ENCODE measurements at regions not wholly inside any gene's neighbourhood (a gene's known extent, or its start where the extent isn't known, plus 50 kb on each side); places are given as distances from the start of the nearest gene placed in this dataset.

DNA sequence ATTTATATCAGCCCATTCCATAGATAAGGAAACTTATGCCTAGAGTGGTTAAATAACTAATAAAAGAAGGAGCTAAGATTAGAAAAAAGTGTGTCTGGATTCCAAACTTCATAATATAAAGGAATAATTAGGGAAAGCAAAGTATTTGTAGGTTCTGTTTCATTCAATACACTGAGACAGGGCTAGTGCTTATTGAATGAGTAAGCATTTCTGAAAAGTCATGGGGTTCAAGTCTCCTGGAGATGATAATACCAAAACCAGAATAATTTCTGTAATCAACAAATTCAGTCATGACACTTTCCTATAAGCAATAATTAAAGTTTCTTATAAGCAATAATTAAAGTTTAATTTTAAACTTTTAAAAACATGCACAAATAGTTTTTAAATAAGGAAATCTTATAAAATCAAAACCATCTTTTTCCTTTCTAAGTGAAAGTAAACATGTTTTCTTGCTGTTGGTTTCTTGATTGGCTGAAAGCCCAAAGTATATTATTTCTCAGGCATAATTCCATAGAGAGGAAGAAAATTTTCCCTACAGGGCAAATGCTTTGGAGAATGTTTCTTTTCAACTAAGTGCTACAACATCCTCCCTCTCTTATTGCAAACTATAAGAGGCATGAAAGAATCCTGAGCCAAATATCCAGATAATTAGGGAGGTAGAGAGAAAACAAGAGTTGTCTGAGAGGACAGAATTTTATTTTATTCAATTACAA, 510.2 kb downstream of the PRELID2 start:
- ChIA-PET POLR2A (no interaction called here), CTCF (no interaction called here)
- H3K9me3 Mint-ChIP-seq = peaks cover 0 to 25% (median 11%) of the 10 kb centered on the region in 11 donors
- no peak overlapping the region for H3K4me3 ChIP-seq (ENCODE audit: low read length)
- DNase-seq (no peak), ATAC-seq (no peak)
- no peaks in the 10 kb centered on the region for H3K4me1 ChIP-seq (ENCODE audit: control insufficient read depth in 2 of 2, insufficient read depth in 2 of 2, low read length in 2 of 2)
- intact Hi-C loops (cut with micrococcal nuclease) = no loop called here
- H3K36me3 ChIP-seq (ENCODE audit: control insufficient read depth in 2 of 3, insufficient read depth in 3 of 3, low read length in 3 of 3) = no peaks in the 10 kb centered on the region
- H3K9me3 ChIP-seq (ENCODE audit: control insufficient read depth in 2 of 3, low read length in 3 of 3) = no peaks in the 10 kb centered on the region
- H3K27ac ChIP-seq (ENCODE audit: low read depth, low read length) = no peak overlapping the region
- no peaks in the 10 kb centered on the region for H3K27me3 ChIP-seq (ENCODE audit: control insufficient read depth in 2 of 2, insufficient read depth in 2 of 2, low read length in 2 of 2)
- peaks cover 0 to 5% (median 0%) of the 10 kb centered on the region in 5 donors for H3K36me3 Mint-ChIP-seq
- no peaks in the 10 kb centered on the region for H3K27me3 Mint-ChIP-seq
- no peaks in the 10 kb centered on the region for H3K4me1 Mint-ChIP-seq
- no peak overlapping the region for H3K27ac Mint-ChIP-seq
- no peak overlapping the region for H3K4me3 Mint-ChIP-seq

DNA sequence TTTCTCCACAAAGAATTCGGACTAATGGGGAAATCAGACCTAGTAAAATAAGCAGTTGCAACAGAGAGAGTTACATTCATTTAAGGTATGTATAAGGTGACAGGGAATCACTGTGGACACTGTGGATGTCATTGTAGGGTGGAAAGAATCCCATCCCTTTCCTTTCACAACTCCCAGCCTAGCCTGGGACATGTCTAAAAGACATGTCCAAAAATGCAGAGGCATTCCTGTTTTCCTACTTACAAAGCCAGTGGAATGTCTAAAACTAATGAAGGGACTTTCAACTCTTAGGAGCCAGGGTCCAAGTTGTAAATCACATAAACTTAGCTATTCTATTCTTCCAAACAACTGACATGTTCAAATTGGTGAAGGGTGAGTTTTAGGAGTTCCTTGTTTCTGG, 511.0 kb downstream of the PRELID2 start:
- DNase-seq (no peak), ATAC-seq (no peak)
- Mint-ChIP-seq H3K36me3 (no peaks in the 10 kb centered on the region), H3K27me3 (no peaks in the 10 kb centered on the region), H3K9me3 (peaks cover 0 to 21% (median 6%) of the 10 kb centered on the region in 11 donors), H3K4me3 (no peak overlapping the region), H3K27ac (no peak overlapping the region), H3K4me1 (no peaks in the 10 kb centered on the region)
- Histone ChIP-seq H3K36me3 (ENCODE audit: control insufficient read depth in 2 of 3, insufficient read depth in 3 of 3, low read length in 3 of 3) (no peaks in the 10 kb centered on the region), H3K4me3 (ENCODE audit: low read length) (no peak overlapping the region), H3K9me3 (ENCODE audit: control insufficient read depth in 2 of 3, low read length in 3 of 3) (no peaks in the 10 kb centered on the region), H3K27ac (ENCODE audit: low read depth, low read length) (no peak overlapping the region), H3K27me3 (ENCODE audit: control insufficient read depth in 2 of 2, insufficient read depth in 2 of 2, low read length in 2 of 2) (no peaks in the 10 kb centered on the region), H3K4me1 (ENCODE audit: control insufficient read depth in 2 of 2, insufficient read depth in 2 of 2, low read length in 2 of 2) (no peaks in the 10 kb centered on the region)
- intact Hi-C loops (cut with micrococcal nuclease) = no loop called here
- ChIA-PET CTCF (no interaction called here), POLR2A (no interaction called here)

DNA sequence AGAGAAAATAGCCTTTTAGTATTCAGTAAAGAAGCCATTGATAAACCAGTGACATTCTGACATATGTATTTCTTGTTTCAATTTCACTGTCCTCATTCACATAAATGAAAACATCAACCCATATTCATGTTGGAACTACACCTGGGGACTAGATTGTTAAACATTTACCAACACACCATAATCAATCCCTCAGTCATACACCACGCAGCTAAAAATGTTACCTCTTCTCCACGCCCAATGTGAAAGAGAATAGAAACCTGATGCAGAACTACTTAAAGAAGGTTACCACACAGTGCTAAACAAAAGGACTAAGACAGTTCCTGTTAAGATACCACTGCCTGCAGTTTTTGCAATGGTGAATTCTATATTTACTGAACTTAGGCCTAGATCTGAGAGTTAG, 518.9 kb downstream of the PRELID2 start:
- H3K4me3 ChIP-seq (ENCODE audit: low read length) = no peak overlapping the region
- peaks cover 0 to 2% (median 0%) of the 10 kb centered on the region in 3 experiments for H3K9me3 ChIP-seq (ENCODE audit: control insufficient read depth in 2 of 3, low read length in 3 of 3)
- no peak overlapping the region for H3K27ac Mint-ChIP-seq
- intact Hi-C loops (cut with micrococcal nuclease) = loop anchor here in 1 of 2 donors (10.0 kb wide), 1 partner anchor 121 kb away; no protein-coding TSS in a partner anchor
- H3K36me3 ChIP-seq (ENCODE audit: control insufficient read depth in 2 of 3, insufficient read depth in 3 of 3, low read length in 3 of 3) = no peaks in the 10 kb centered on the region
- no peak for DNase-seq
- ChIA-PET CTCF (no interaction called here), POLR2A (no interaction called here)
- H3K36me3 Mint-ChIP-seq = no peaks in the 10 kb centered on the region
- peaks cover 0 to 15% (median 3%) of the 10 kb centered on the region in 11 donors for H3K9me3 Mint-ChIP-seq
- ATAC-seq = no peak
- H3K27ac ChIP-seq (ENCODE audit: low read depth, low read length) = no peak overlapping the region
- H3K4me3 Mint-ChIP-seq = no peak overlapping the region
- no peaks in the 10 kb centered on the region for H3K4me1 Mint-ChIP-seq
- H3K4me1 ChIP-seq (ENCODE audit: control insufficient read depth in 2 of 2, insufficient read depth in 2 of 2, low read length in 2 of 2) = no peaks in the 10 kb centered on the region
- H3K27me3 Mint-ChIP-seq = no peaks in the 10 kb centered on the region
- no peaks in the 10 kb centered on the region for H3K27me3 ChIP-seq (ENCODE audit: control insufficient read depth in 2 of 2, insufficient read depth in 2 of 2, low read length in 2 of 2)

DNA sequence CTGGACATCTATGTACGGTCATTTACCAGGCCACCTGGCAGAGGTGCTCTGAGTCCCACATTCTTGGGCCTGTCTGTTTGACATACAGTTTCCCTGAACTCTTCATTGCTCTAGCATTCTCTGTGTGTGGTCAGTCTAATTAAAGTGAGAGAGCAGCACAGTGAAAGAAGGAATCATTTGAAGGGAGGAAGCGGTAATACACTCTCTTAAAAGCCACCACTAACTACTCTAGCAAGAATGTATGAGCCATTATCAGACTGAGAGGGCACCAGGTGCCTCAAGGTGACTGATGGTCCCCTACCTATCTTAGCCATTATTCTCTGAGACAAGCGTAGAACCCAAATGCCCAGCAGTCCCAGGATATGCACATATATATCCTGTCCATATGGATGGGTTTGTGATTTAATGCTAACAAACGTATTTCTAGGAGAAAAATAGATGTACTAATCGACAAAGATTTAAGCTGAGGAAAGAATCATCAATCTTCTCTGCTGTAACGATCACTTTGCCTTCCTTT, 527.2 kb downstream of the PRELID2 start:
- Mint-ChIP-seq H3K27me3 (no peaks in the 10 kb centered on the region), H3K36me3 (no peaks in the 10 kb centered on the region), H3K4me3 (no peak overlapping the region), H3K27ac (no peak overlapping the region), H3K4me1 (no peaks in the 10 kb centered on the region), H3K9me3 (peaks cover 0 to 12% (median 3%) of the 10 kb centered on the region in 11 donors)
- Histone ChIP-seq H3K4me1 (ENCODE audit: control insufficient read depth in 2 of 2, insufficient read depth in 2 of 2, low read length in 2 of 2) (no peaks in the 10 kb centered on the region), H3K27ac (ENCODE audit: low read depth, low read length) (no peak overlapping the region), H3K9me3 (ENCODE audit: control insufficient read depth in 2 of 3, low read length in 3 of 3) (no peaks in the 10 kb centered on the region), H3K36me3 (ENCODE audit: control insufficient read depth in 2 of 3, insufficient read depth in 3 of 3, low read length in 3 of 3) (no peaks in the 10 kb centered on the region), H3K27me3 (ENCODE audit: control insufficient read depth in 2 of 2, insufficient read depth in 2 of 2, low read length in 2 of 2) (no peaks in the 10 kb centered on the region), H3K4me3 (ENCODE audit: low read length) (no peak overlapping the region)
- no peak for ATAC-seq
- CTCF ChIA-PET = no interaction called here
- intact Hi-C loops (cut with micrococcal nuclease) = no loop called here
- no peak for DNase-seq
- POLR2A ChIA-PET = no interaction called here

DNA sequence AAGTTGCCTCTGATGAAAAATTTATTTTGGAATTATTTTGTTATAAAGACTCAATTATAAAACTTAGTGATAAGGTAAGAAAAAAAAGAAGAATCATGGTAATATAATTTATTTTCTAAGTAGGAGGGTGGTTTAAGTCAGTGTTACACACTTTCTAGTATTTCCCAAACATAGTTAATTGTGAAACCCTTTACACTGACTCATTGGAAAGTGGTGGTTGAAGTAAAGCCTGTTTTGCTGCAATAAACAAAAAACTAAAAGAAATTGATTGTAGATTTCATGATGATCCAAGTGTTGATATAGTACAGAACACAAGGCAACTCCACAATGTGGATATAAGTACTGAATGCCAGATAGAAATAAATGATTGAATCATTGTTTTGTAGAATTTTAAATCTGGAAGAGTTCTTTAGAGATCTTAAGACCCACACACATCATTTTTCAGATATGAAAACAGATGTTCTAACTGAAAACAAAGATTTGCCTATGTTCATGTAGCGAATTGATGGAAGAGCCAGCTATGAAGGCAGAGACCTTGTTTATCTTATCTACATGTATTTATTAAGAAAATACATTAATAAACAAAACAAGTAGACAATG, 539.8 kb downstream of the PRELID2 start:
- Histone ChIP-seq H3K27me3 (ENCODE audit: control insufficient read depth in 2 of 2, insufficient read depth in 2 of 2, low read length in 2 of 2) (no peaks in the 10 kb centered on the region), H3K4me1 (ENCODE audit: control insufficient read depth in 2 of 2, insufficient read depth in 2 of 2, low read length in 2 of 2) (no peaks in the 10 kb centered on the region), H3K4me3 (ENCODE audit: low read length) (no peak overlapping the region), H3K9me3 (ENCODE audit: control insufficient read depth in 2 of 3, low read length in 3 of 3) (no peaks in the 10 kb centered on the region), H3K36me3 (ENCODE audit: control insufficient read depth in 2 of 3, insufficient read depth in 3 of 3, low read length in 3 of 3) (no peaks in the 10 kb centered on the region), H3K27ac (ENCODE audit: low read depth, low read length) (no peak overlapping the region)
- intact Hi-C loops (cut with micrococcal nuclease) = no loop called here
- ATAC-seq (no peak), DNase-seq (no peak)
- CTCF ChIA-PET = interaction anchor here (0.6 kb wide), 1 partner anchor 1893 kb away, joined by 3 read pairs; no protein-coding TSS in a partner anchor
- no peaks in the 10 kb centered on the region for H3K27me3 Mint-ChIP-seq
- POLR2A ChIA-PET = no interaction called here
- H3K36me3 Mint-ChIP-seq = no peaks in the 10 kb centered on the region
- H3K4me1 Mint-ChIP-seq = no peaks in the 10 kb centered on the region
- no peak overlapping the region for H3K4me3 Mint-ChIP-seq
- peaks cover 0 to 16% (median 3%) of the 10 kb centered on the region in 11 donors for H3K9me3 Mint-ChIP-seq
- no peak overlapping the region for H3K27ac Mint-ChIP-seq

DNA sequence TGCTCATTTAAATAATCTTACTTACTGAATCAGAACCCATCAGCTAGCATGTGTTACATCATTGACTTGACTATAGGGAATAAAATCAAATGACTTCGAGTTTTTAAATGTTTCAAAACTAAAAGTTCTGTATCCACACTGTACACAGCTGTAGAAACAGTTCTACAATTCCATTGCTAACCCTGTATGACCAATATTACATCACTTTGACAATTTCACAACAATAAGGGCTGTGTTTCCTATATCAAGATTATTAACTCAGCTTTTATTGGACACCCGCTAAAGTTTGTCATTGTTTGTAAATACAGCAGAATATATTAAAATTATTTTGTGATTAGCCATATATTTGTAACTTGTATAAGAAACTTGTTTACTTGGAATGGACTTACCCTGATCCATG, 540.8 kb downstream of the PRELID2 start:
- peaks cover 0 to 10% (median 3%) of the 10 kb centered on the region in 11 donors for H3K9me3 Mint-ChIP-seq
- ChIA-PET CTCF (no interaction called here), POLR2A (no interaction called here)
- ATAC-seq (no peak), DNase-seq (no peak)
- Histone ChIP-seq H3K4me1 (ENCODE audit: control insufficient read depth in 2 of 2, insufficient read depth in 2 of 2, low read length in 2 of 2) (no peaks in the 10 kb centered on the region), H3K4me3 (ENCODE audit: low read length) (no peak overlapping the region), H3K27me3 (ENCODE audit: control insufficient read depth in 2 of 2, insufficient read depth in 2 of 2, low read length in 2 of 2) (no peaks in the 10 kb centered on the region), H3K36me3 (ENCODE audit: control insufficient read depth in 2 of 3, insufficient read depth in 3 of 3, low read length in 3 of 3) (no peaks in the 10 kb centered on the region), H3K27ac (ENCODE audit: low read depth, low read length) (no peak overlapping the region), H3K9me3 (ENCODE audit: control insufficient read depth in 2 of 3, low read length in 3 of 3) (no peaks in the 10 kb centered on the region)
- no peaks in the 10 kb centered on the region for H3K27me3 Mint-ChIP-seq
- H3K36me3 Mint-ChIP-seq = no peaks in the 10 kb centered on the region
- H3K4me3 Mint-ChIP-seq = no peak overlapping the region
- H3K4me1 Mint-ChIP-seq = no peaks in the 10 kb centered on the region
- intact Hi-C loops (cut with micrococcal nuclease) = no loop called here
- no peak overlapping the region for H3K27ac Mint-ChIP-seq

DNA sequence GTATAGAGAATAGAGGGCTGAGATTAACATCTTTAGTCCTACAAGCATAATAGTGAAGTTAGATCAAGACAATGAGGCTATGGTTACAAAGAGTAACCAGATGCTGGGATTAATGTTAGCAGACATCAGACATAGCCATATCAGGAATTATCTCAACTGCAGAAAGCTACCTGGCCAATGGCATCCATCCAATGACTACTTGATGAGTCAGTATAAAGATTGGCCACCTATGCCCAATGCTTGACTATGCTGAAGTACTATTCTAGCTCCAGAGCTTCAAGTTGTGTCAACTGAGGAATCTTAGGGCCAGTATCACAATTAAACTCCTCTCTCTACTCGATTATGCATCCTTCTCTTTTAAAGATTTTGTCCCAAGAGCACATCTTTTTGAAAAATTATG, 541.4 kb downstream of the PRELID2 start:
- intact Hi-C loops (cut with micrococcal nuclease) = no loop called here
- H3K27ac Mint-ChIP-seq = no peak overlapping the region
- H3K9me3 ChIP-seq (ENCODE audit: control insufficient read depth in 2 of 3, low read length in 3 of 3) = no peaks in the 10 kb centered on the region

More for the DNA sequence above, 541.4 kb downstream of the PRELID2 start:
- H3K36me3 Mint-ChIP-seq = no peaks in the 10 kb centered on the region
- CTCF ChIA-PET = no interaction called here
- ATAC-seq (no peak), DNase-seq (no peak)
- no peak overlapping the region for H3K4me3 ChIP-seq (ENCODE audit: low read length)
- no peaks in the 10 kb centered on the region for H3K4me1 ChIP-seq (ENCODE audit: control insufficient read depth in 2 of 2, insufficient read depth in 2 of 2, low read length in 2 of 2)
- no peak overlapping the region for H3K27ac ChIP-seq (ENCODE audit: low read depth, low read length)
- no peaks in the 10 kb centered on the region for H3K4me1 Mint-ChIP-seq
- peaks cover 0 to 10% (median 4%) of the 10 kb centered on the region in 11 donors for H3K9me3 Mint-ChIP-seq
- no peak overlapping the region for H3K4me3 Mint-ChIP-seq
- no peaks in the 10 kb centered on the region for H3K36me3 ChIP-seq (ENCODE audit: control insufficient read depth in 2 of 3, insufficient read depth in 3 of 3, low read length in 3 of 3)
- no peaks in the 10 kb centered on the region for H3K27me3 Mint-ChIP-seq
- POLR2A ChIA-PET = no interaction called here
- no peaks in the 10 kb centered on the region for H3K27me3 ChIP-seq (ENCODE audit: control insufficient read depth in 2 of 2, insufficient read depth in 2 of 2, low read length in 2 of 2)

Measured in naive thymus-derived CD4-positive, alpha-beta T cell (primary cell).